ENCODE measurements at regions not wholly inside any gene's neighbourhood (a gene's known extent, or its start where the extent isn't known, plus 50 kb on each side); places are given as distances from the start of the nearest gene placed in this dataset.

GRCh38 chr3:127393131-127393820 lies 105.4 kb upstream of the PRR20G start:
- TF ChIP-seq POLR2AphosphoS5 (IDR thresholded peaks at IDR 0.05; ENCODE audit: low read depth, low read length), result no peak
- TF ChIP-seq, protein P1, sequence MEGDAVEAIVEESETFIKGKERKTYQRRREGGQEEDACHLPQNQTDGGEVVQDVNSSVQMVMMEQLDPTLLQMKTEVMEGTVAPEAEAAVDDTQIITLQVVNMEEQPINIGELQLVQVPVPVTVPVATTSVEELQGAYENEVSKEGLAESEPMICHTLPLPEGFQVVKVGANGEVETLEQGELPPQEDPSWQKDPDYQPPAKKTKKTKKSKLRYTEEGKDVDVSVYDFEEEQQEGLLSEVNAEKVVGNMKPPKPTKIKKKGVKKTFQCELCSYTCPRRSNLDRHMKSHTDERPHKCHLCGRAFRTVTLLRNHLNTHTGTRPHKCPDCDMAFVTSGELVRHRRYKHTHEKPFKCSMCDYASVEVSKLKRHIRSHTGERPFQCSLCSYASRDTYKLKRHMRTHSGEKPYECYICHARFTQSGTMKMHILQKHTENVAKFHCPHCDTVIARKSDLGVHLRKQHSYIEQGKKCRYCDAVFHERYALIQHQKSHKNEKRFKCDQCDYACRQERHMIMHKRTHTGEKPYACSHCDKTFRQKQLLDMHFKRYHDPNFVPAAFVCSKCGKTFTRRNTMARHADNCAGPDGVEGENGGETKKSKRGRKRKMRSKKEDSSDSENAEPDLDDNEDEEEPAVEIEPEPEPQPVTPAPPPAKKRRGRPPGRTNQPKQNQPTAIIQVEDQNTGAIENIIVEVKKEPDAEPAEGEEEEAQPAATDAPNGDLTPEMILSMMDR (IDR thresholded peaks at IDR 0.05), result no peak
- TF ChIP-seq TEAD4 (IDR thresholded peaks at IDR 0.05; ENCODE audit: borderline replicate concordance, insufficient read depth), result no peak
- no peak for TF ChIP-seq RCOR1 (IDR thresholded peaks at IDR 0.05; ENCODE audit: low read length)
- no peak for TF ChIP-seq YY1 (IDR thresholded peaks at IDR 0.05; ENCODE audit: low read depth)
- TF ChIP-seq MEF2A (IDR thresholded peaks at IDR 0.05; ENCODE audit: borderline replicate concordance, low read depth), result no peak
- no peak for TF ChIP-seq RXRA (IDR thresholded peaks at IDR 0.05; ENCODE audit: borderline replicate concordance, low read depth)
- TF ChIP-seq, protein P2, sequence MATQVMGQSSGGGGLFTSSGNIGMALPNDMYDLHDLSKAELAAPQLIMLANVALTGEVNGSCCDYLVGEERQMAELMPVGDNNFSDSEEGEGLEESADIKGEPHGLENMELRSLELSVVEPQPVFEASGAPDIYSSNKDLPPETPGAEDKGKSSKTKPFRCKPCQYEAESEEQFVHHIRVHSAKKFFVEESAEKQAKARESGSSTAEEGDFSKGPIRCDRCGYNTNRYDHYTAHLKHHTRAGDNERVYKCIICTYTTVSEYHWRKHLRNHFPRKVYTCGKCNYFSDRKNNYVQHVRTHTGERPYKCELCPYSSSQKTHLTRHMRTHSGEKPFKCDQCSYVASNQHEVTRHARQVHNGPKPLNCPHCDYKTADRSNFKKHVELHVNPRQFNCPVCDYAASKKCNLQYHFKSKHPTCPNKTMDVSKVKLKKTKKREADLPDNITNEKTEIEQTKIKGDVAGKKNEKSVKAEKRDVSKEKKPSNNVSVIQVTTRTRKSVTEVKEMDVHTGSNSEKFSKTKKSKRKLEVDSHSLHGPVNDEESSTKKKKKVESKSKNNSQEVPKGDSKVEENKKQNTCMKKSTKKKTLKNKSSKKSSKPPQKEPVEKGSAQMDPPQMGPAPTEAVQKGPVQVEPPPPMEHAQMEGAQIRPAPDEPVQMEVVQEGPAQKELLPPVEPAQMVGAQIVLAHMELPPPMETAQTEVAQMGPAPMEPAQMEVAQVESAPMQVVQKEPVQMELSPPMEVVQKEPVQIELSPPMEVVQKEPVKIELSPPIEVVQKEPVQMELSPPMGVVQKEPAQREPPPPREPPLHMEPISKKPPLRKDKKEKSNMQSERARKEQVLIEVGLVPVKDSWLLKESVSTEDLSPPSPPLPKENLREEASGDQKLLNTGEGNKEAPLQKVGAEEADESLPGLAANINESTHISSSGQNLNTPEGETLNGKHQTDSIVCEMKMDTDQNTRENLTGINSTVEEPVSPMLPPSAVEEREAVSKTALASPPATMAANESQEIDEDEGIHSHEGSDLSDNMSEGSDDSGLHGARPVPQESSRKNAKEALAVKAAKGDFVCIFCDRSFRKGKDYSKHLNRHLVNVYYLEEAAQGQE (IDR thresholded peaks at IDR 0.05; ENCODE audit: low read depth, low read length), result no peak

All from SK-N-SH (cell line).